IMR-90 (cell line): ENCODE measurements at regions not wholly inside any gene's neighbourhood (a gene's known extent, or its start where the extent isn't known, plus 50 kb on each side); places are given as distances from the start of the nearest gene placed in this dataset.

Experiments used
- ATAC-seq: fragments of 200-7000 bp; cut with Tn5 transposase; 2 replicates; pipeline ENCODE4 v1.9.1; 2020; ENCODE audit warnings: low read depth, mild to moderate bottlenecking, moderate library complexity
- BruUV-seq: library from RNA; stranded (reverse); fragments of 400-500 nt; replicated peaks from 2 replicates; lab custom pipeline; 2021; lab: Mats Ljungman, UMichigan
- CTCF ChIA-PET: fragments of 300-600 bp; formaldehyde crosslinking; extraction: SDS; loops from one replicate; lab custom pipeline; 2021; ENCODE audit warnings: antibody characterized with exemption; lab: Yijun Ruan, JAX
- POLR2A ChIA-PET: fragments of 300-600 bp; sonication (Branson Sonifier 250); formaldehyde crosslinking; loops from one replicate; lab custom pipeline; 2022; ENCODE audit warnings: antibody characterized with exemption; ENCODE audit not compliant: unreplicated experiment; lab: Charles Lee
- DNase-seq: peaks from one replicate; pipeline ENCODE4 v3.0.0; 2013
- H2AFZ ChIP-seq: replicated peaks from 2 replicates; pipeline ENCODE3; 2013; ENCODE audit warnings: low read length, mild to moderate bottlenecking; ENCODE audit not compliant: poor library complexity
- H2AK5ac ChIP-seq: 2 replicates; pipeline ENCODE4 v1.6.1; 2013; ENCODE audit warnings: low read depth, low read length, inconsistent platforms
- H2AK9ac ChIP-seq: replicated peaks from 2 replicates; pipeline ENCODE3; 2013; ENCODE audit warnings: mild to moderate bottlenecking, low read depth, low read length, moderate library complexity; ENCODE audit not compliant: poor library complexity
- H2BK120ac ChIP-seq: 2 replicates; pipeline ENCODE4 v1.6.1; 2013; ENCODE audit warnings: low read depth, low read length, inconsistent platforms
- H2BK15ac ChIP-seq: 3 replicates; pipeline ENCODE4 v1.6.1; 2013; ENCODE audit warnings: low read depth, low read length, inconsistent platforms
- H2BK20ac ChIP-seq: 2 replicates; pipeline ENCODE4 v1.6.1; 2013; ENCODE audit warnings: low read depth, mild to moderate bottlenecking, inconsistent platforms, low read length, moderate library complexity
- H2BK5ac ChIP-seq: 2 replicates; pipeline ENCODE4 v1.6.1; 2013; ENCODE audit warnings: mild to moderate bottlenecking, low read depth, low read length, inconsistent platforms; ENCODE audit not compliant: poor library complexity, severe bottlenecking
- H3K14ac ChIP-seq: replicated peaks from 2 replicates; pipeline ENCODE4 v1.6.1; 2013; ENCODE audit warnings: low read depth, low read length, inconsistent platforms
- H3K18ac ChIP-seq: 2 replicates; pipeline ENCODE4 v1.6.1; 2013; ENCODE audit warnings: low read depth, low read length, control low read depth
- H3K23ac ChIP-seq: 2 replicates; pipeline ENCODE4 v1.6.1; 2013; ENCODE audit warnings: low read depth, low read length, inconsistent platforms
- H3K27ac ChIP-seq: 2 replicates; pipeline ENCODE4 v1.5.1; 2013; ENCODE audit warnings: mild to moderate bottlenecking, control low read depth, low read length; ENCODE audit not compliant: insufficient read depth
- H3K27me3 ChIP-seq: 2 replicates; pipeline ENCODE4 v1.6.1; 2013; ENCODE audit warnings: low read length; ENCODE audit not compliant: control insufficient read depth, insufficient read depth
- H3K36me3 ChIP-seq: 2 replicates; pipeline ENCODE4 v1.6.1; 2013; ENCODE audit warnings: low read length, mixed read lengths; ENCODE audit not compliant: control insufficient read depth, insufficient read depth
- H3K4ac ChIP-seq: 2 replicates; pipeline ENCODE4 v1.6.1; 2013; ENCODE audit warnings: low read depth, low read length, inconsistent platforms
- H3K4me1 ChIP-seq: 2 replicates; pipeline ENCODE4 v1.6.1; 2013; ENCODE audit warnings: low read length, mixed read lengths; ENCODE audit not compliant: control insufficient read depth, insufficient read depth
- H3K4me2 ChIP-seq: 2 replicates; pipeline ENCODE4 v1.6.1; 2013; ENCODE audit warnings: low read depth, mild to moderate bottlenecking, control low read depth, low read length, moderate library complexity
- H3K4me3 ChIP-seq: 2 replicates; pipeline ENCODE4 v1.5.1; 2013; ENCODE audit warnings: low read depth, mild to moderate bottlenecking, control low read depth, low read length, moderate library complexity; ENCODE audit not compliant: insufficient read depth
- H3K56ac ChIP-seq: 2 replicates; pipeline ENCODE4 v1.6.1; 2013; ENCODE audit warnings: low read length, inconsistent platforms; ENCODE audit not compliant: insufficient read depth; ENCODE audit errors: extremely low read depth
- H3K79me1 ChIP-seq, 2 experiments: 2 replicates each; pipeline ENCODE4 v1.6.1; 2013; ENCODE audit warnings: low read length in 2 of 2, inconsistent platforms in 1 of 2, low read depth in 1 of 2
- H3K9ac ChIP-seq: 2 replicates; pipeline ENCODE4 v1.6.1; 2013; ENCODE audit warnings: low read depth, low read length, control low read depth
- H3K9me1 ChIP-seq: 2 replicates; pipeline ENCODE4 v1.6.1; 2013; ENCODE audit warnings: low read length, inconsistent platforms; ENCODE audit not compliant: insufficient read depth
- H3K9me3 ChIP-seq: 2 replicates; pipeline ENCODE4 v1.6.1; 2013; ENCODE audit warnings: low read length; ENCODE audit not compliant: control insufficient read depth, insufficient read depth
- H4K20me1 ChIP-seq: 2 replicates; pipeline ENCODE4 v1.6.1; 2013; ENCODE audit warnings: low read length, inconsistent platforms; ENCODE audit not compliant: insufficient read depth
- H4K5ac ChIP-seq: 2 replicates; pipeline ENCODE4 v1.6.1; 2013; ENCODE audit warnings: mild to moderate bottlenecking, low read depth, low read length, control low read depth
- H4K8ac ChIP-seq, 2 experiments: 2 replicates each; pipeline ENCODE4 v1.6.1; 2013; ENCODE audit warnings: low read depth in 2 of 2, low read length in 2 of 2, control low read depth in 1 of 2, inconsistent platforms in 1 of 2
- H4K91ac ChIP-seq: 2 replicates; pipeline ENCODE4 v1.6.1; 2013; ENCODE audit warnings: low read depth, low read length, inconsistent platforms; ENCODE audit not compliant: insufficient read depth
- BHLHE40 ChIP-seq: fragments of 150-350 bp; IDR thresholded peaks from 2 replicates; pipeline ENCODE4 v1.6.1; 2016; ENCODE audit warnings: mild to moderate bottlenecking, low read depth, low read length
- CEBPB ChIP-seq: IDR thresholded peaks from 2 replicates; pipeline ENCODE4 v1.6.1; 2012; ENCODE audit warnings: low read depth, low read length, improper control_type of control experiment
- CHD1 ChIP-seq: IDR thresholded peaks from 2 replicates; pipeline ENCODE4 v1.6.1; 2012; ENCODE audit warnings: low read depth, low read length, improper control_type of control experiment
- FOS ChIP-seq: fragments of 150-350 bp; IDR thresholded peaks from 2 replicates; pipeline ENCODE4 v1.6.1; 2016; ENCODE audit warnings: low read depth, low read length
- MAFK ChIP-seq: IDR thresholded peaks from 2 replicates; pipeline ENCODE4 v1.6.1; 2012; ENCODE audit warnings: low read depth, low read length, improper control_type of control experiment
- MAZ ChIP-seq: IDR thresholded peaks from 2 replicates; pipeline ENCODE4 v1.6.1; 2012; ENCODE audit warnings: low read depth, mild to moderate bottlenecking, low read length, improper control_type of control experiment, moderate library complexity, borderline replicate concordance
- MXI1 ChIP-seq: IDR thresholded peaks from 2 replicates; pipeline ENCODE4 v1.6.1; 2012; ENCODE audit warnings: low read depth, mild to moderate bottlenecking, low read length, moderate library complexity, borderline replicate concordance
- NFE2L2 ChIP-seq: fragments of 150-350 bp; IDR thresholded peaks from 2 replicates; pipeline ENCODE4 v1.6.1; 2016; ENCODE audit warnings: low read depth, mild to moderate bottlenecking, low read length
- POLR2A ChIP-seq: IDR thresholded peaks from 2 replicates; pipeline ENCODE4 v1.6.1; 2012; ENCODE audit warnings: mild to moderate bottlenecking, low read depth, low read length
- RAD21 ChIP-seq: IDR thresholded peaks from 2 replicates; pipeline ENCODE4 v1.6.1; 2012; ENCODE audit warnings: low read length, improper control_type of control experiment
- RCOR1 ChIP-seq: IDR thresholded peaks from 2 replicates; pipeline ENCODE4 v1.6.1; 2012; ENCODE audit warnings: mild to moderate bottlenecking, low read length, improper control_type of control experiment; ENCODE audit not compliant: insufficient replicate concordance
- RFX5 ChIP-seq: IDR thresholded peaks from 2 replicates; pipeline ENCODE4 v1.8.0; 2012; ENCODE audit warnings: low read depth, mild to moderate bottlenecking, low read length, moderate library complexity
- SMC3 ChIP-seq: fragments of 150-350 bp; IDR thresholded peaks from 2 replicates; pipeline ENCODE4 v1.6.1; 2016; ENCODE audit warnings: low read depth, mild to moderate bottlenecking, antibody characterized with exemption, low read length, moderate library complexity
- WGBS, 2 experiments: methylation state at CpG; one replicate each; pipeline versions ENCODE4 v1.1.5 to v1.1.7; 2013; ENCODE audit warnings: missing lambda C conversion rate in 2 of 2; ENCODE audit not compliant: insufficient read length in 1 of 2; ENCODE audit errors: extremely low coverage in 2 of 2; 5-methylcytosine and 5-hydroxymethylcytosine counted together
- dilution Hi-C: fragments of 300-500 bp; cut with HindIII; formaldehyde crosslinking; loops from one replicate; pipeline ENCODE4 v1.14.3; 2018; ENCODE audit warnings: low sequenced_read_pairs; ENCODE audit not compliant: unreplicated experiment
- in situ Hi-C: fragments of 300-500 bp; cut with MboI; formaldehyde crosslinking; loops from 3 replicates; pipeline ENCODE4 v1.14.3; 2019; ENCODE audit warnings: low sequenced_read_pairs, inconsistent platforms, mixed read lengths
- intact Hi-C: fragments of 100-400 bp; cut with micrococcal nuclease; formaldehyde crosslinking; loops from 2 replicates; pipeline ENCODE4 v1.10.0; 2022
- TF ChIP-seq, protein P1 (sequence below): conservative IDR thresholded peaks from 2 replicates; pipeline ENCODE4 v1.5.1; 2012; ENCODE audit warnings: mild to moderate bottlenecking, low read depth, low read length, improper control_type of control experiment
- TF ChIP-seq, protein P2 (sequence below): fragments of 150-350 bp; IDR thresholded peaks from 2 replicates; pipeline ENCODE4 v1.6.1; 2016; ENCODE audit warnings: low read depth, mild to moderate bottlenecking, low read length, moderate library complexity, borderline replicate concordance
- TF ChIP-seq, protein P3 (sequence below): fragments of 150-350 bp; IDR thresholded peaks from 2 replicates; pipeline ENCODE4 v1.6.1; 2017; ENCODE audit warnings: mild to moderate bottlenecking, antibody characterized with exemption, low read length, low read depth

DNA sequence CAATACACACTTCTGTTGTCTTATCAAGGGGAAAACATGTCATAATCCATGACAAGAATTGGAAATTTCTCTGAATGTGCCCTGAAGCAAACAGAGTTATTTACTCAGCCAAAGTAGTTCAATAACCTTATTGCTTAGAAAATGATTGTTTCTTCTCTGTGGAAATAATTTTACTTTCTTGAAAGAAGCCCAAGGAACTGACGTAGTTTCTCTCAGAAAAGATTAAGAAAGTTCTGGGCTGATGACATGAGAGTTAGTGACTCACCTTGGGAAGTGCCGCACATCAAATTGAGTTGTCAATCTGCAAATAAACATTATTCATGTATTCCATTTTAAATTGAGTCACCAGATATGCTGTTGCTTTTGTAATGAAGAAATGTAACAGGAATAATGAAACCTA is 418.6 kb upstream of the LRRC4C start:
- H2AK9ac ChIP-seq: no peak overlapping the region
- H3K14ac ChIP-seq: no peak overlapping the region
- no peaks in the 10 kb centered on the region for H3K9me1 ChIP-seq
- no peak overlapping the region for H2BK120ac ChIP-seq
- no CpG with 5 or more reads among the region's 2 CpGs for WGBS, 2 experiments
- no peak overlapping the region for H4K5ac ChIP-seq
- DNase-seq: no peak
- H3K18ac ChIP-seq: no peak overlapping the region
- no peaks in the 10 kb centered on the region for H3K4me1 ChIP-seq
- H3K4me2 ChIP-seq: no peak overlapping the region
- H3K27me3 ChIP-seq: no peaks in the 10 kb centered on the region
- no peak overlapping the region for H2BK20ac ChIP-seq
- TF ChIP-seq, protein P1, sequence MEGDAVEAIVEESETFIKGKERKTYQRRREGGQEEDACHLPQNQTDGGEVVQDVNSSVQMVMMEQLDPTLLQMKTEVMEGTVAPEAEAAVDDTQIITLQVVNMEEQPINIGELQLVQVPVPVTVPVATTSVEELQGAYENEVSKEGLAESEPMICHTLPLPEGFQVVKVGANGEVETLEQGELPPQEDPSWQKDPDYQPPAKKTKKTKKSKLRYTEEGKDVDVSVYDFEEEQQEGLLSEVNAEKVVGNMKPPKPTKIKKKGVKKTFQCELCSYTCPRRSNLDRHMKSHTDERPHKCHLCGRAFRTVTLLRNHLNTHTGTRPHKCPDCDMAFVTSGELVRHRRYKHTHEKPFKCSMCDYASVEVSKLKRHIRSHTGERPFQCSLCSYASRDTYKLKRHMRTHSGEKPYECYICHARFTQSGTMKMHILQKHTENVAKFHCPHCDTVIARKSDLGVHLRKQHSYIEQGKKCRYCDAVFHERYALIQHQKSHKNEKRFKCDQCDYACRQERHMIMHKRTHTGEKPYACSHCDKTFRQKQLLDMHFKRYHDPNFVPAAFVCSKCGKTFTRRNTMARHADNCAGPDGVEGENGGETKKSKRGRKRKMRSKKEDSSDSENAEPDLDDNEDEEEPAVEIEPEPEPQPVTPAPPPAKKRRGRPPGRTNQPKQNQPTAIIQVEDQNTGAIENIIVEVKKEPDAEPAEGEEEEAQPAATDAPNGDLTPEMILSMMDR: no peak
- no peak for TF ChIP-seq MXI1
- no peak for TF ChIP-seq FOS
- no peak for TF ChIP-seq RCOR1
- TF ChIP-seq RFX5: no peak
- TF ChIP-seq BHLHE40: no peak
- TF ChIP-seq CHD1: no peak
- TF ChIP-seq, protein P2, sequence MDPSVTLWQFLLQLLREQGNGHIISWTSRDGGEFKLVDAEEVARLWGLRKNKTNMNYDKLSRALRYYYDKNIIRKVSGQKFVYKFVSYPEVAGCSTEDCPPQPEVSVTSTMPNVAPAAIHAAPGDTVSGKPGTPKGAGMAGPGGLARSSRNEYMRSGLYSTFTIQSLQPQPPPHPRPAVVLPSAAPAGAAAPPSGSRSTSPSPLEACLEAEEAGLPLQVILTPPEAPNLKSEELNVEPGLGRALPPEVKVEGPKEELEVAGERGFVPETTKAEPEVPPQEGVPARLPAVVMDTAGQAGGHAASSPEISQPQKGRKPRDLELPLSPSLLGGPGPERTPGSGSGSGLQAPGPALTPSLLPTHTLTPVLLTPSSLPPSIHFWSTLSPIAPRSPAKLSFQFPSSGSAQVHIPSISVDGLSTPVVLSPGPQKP: no peak
- no peak for TF ChIP-seq CEBPB
- no peak for TF ChIP-seq NFE2L2
- TF ChIP-seq SMC3: no peak
- no peak for TF ChIP-seq MAZ
- no peak for TF ChIP-seq RAD21
- TF ChIP-seq, protein P3, sequence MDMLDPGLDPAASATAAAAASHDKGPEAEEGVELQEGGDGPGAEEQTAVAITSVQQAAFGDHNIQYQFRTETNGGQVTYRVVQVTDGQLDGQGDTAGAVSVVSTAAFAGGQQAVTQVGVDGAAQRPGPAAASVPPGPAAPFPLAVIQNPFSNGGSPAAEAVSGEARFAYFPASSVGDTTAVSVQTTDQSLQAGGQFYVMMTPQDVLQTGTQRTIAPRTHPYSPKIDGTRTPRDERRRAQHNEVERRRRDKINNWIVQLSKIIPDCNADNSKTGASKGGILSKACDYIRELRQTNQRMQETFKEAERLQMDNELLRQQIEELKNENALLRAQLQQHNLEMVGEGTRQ: no peak
- TF ChIP-seq POLR2A: no peak
- TF ChIP-seq MAFK: no peak
- no peak overlapping the region for H2BK5ac ChIP-seq
- no peak overlapping the region for H3K4me3 ChIP-seq
- dilution Hi-C loops (no loop called here), in situ Hi-C loops (no loop called here), intact Hi-C loops (no loop called here)
- no peak overlapping the region for H3K23ac ChIP-seq
- ChIA-PET POLR2A (no interaction called here), CTCF (no interaction called here)
- ATAC-seq: no peak
- no peaks in the 10 kb centered on the region for H3K36me3 ChIP-seq
- no peak overlapping the region for H4K8ac ChIP-seq
- H3K9me3 ChIP-seq: peaks cover 2% of the 10 kb centered on the region; the same call in 1 of the 2 replicates
- no peaks in the 10 kb centered on the region for H3K79me1 ChIP-seq
- H2AFZ ChIP-seq: no peak overlapping the region
- H3K4ac ChIP-seq: no peak overlapping the region
- H2BK15ac ChIP-seq: no peak overlapping the region
- no peak overlapping the region for H3K27ac ChIP-seq
- no TSS peak for BruUV-seq
- no peak overlapping the region for H4K91ac ChIP-seq
- no peak overlapping the region for H2AK5ac ChIP-seq
- H4K20me1 ChIP-seq: no peaks in the 10 kb centered on the region
- H3K9ac ChIP-seq: no peak overlapping the region
- H3K56ac ChIP-seq: no peak overlapping the region
